ENCODE measurements at regions not wholly inside any gene's neighbourhood (a gene's known extent, or its start where the extent isn't known, plus 50 kb on each side); places are given as distances from the start of the nearest gene placed in this dataset.

- Histone ChIP-seq H3K4me1 (peaks cover 0 to 11% (median 4%) of the 10 kb centered on the region in 12 donors), H3K27ac (no peak overlapping the region), H3K4me3 (no peak overlapping the region), H3K9me3 (no peaks in the 10 kb centered on the region), H3K27me3 (no peaks in the 10 kb centered on the region), H3K36me3 (no peaks in the 10 kb centered on the region)
- ATAC-seq: no peak
- DNase-seq: no peak
- WGBS, 4 donors: 81 to 89% (median 86%) methylated on average over 5 of the region's 5 CpGs
- intact Hi-C loops (cut with DNase I): loop anchor here in 2 of 10 donors (10.0 kb wide), 2 partner anchors 559 to 989 kb away; partner anchors contain the start of gene BTG1 (in 1 of the 2)
- TF ChIP-seq POLR2A (IDR thresholded peaks at IDR 0.05) (no peak), CTCF (IDR thresholded peaks at IDR 0.05) (no peak)
Observed at GRCh38 chr12:91586015-91586414, 403.4 kb upstream of the DCN start.

GRCh38 chr12:91582811-91583210, 400.2 kb upstream of the DCN start:
- Histone ChIP-seq H3K27me3 (no peaks in the 10 kb centered on the region), H3K36me3 (no peaks in the 10 kb centered on the region), H3K27ac (no peak overlapping the region), H3K4me3 (no peak overlapping the region), H3K4me1 (peaks cover 0 to 11% (median 7%) of the 10 kb centered on the region in 12 donors), H3K9me3 (no peaks in the 10 kb centered on the region)
- TF ChIP-seq CTCF (IDR thresholded peaks at IDR 0.05): no peak
- no peak for TF ChIP-seq POLR2A (IDR thresholded peaks at IDR 0.05)
- WGBS, 4 donors: 93 to 97% (median 96%) methylated on average over 3 of the region's 3 CpGs
- no peak for ATAC-seq
- no peak for DNase-seq
- intact Hi-C loops (cut with DNase I): loop anchor here in 3 of 10 donors (5.0 to 10.0 kb wide), 3 partner anchors 562 to 992 kb away; partner anchors contain the start of gene BTG1 (in 1 of the 3)

GRCh38 chr12:91579516-91580263, 397.1 kb upstream of the DCN start:
- H3K27me3 ChIP-seq: no peaks in the 10 kb centered on the region
- WGBS, 4 donors: 62 to 78% (median 63%) methylated on average over 3 of the region's 3 CpGs
- no peak for TF ChIP-seq POLR2A (IDR thresholded peaks at IDR 0.05)
- no peak for TF ChIP-seq CTCF (IDR thresholded peaks at IDR 0.05)
- DNase-seq (no peak), ATAC-seq (no peak)
- H3K36me3 ChIP-seq: no peaks in the 10 kb centered on the region
- H3K4me1 ChIP-seq: peaks cover 0 to 15% (median 7%) of the 10 kb centered on the region in 12 donors
- H3K9me3 ChIP-seq: no peaks in the 10 kb centered on the region
- H3K27ac ChIP-seq: peak overlapping the region in 2 of 12 donors; percentile 2 to 26
- no peak overlapping the region for H3K4me3 ChIP-seq
- intact Hi-C loops (cut with DNase I): loop anchor here in 8 of 10 donors (2.0 to 10.0 kb wide), 12 partner anchors 195 to 995 kb away; partner anchors contain the start of gene BTG1 (in 2 of the 8)

Data from heart left ventricle (tissue), 16 donors.